IMR-90 (cell line): ENCODE measurements at regions not wholly inside any gene's neighbourhood (a gene's known extent, or its start where the extent isn't known, plus 50 kb on each side); places are given as distances from the start of the nearest gene placed in this dataset.

Source experiments
- ATAC-seq: fragments of 200-7000 bp; cut with Tn5 transposase; 2 replicates; pipeline ENCODE4 v1.9.1; 2020; ENCODE audit warnings: low read depth, mild to moderate bottlenecking, moderate library complexity
- BruUV-seq: library from RNA; stranded (reverse); fragments of 400-500 nt; replicated peaks from 2 replicates; lab custom pipeline; 2021; lab: Mats Ljungman, UMichigan
- CTCF ChIA-PET: fragments of 300-600 bp; formaldehyde crosslinking; extraction: SDS; loops from one replicate; lab custom pipeline; 2021; ENCODE audit warnings: antibody characterized with exemption; lab: Yijun Ruan, JAX
- POLR2A ChIA-PET: fragments of 300-600 bp; sonication (Branson Sonifier 250); formaldehyde crosslinking; loops from one replicate; lab custom pipeline; 2022; ENCODE audit warnings: antibody characterized with exemption; ENCODE audit not compliant: unreplicated experiment; lab: Charles Lee
- DNase-seq: peaks from one replicate; pipeline ENCODE4 v3.0.0; 2013
- H2AFZ ChIP-seq: replicated peaks from 2 replicates; pipeline ENCODE3; 2013; ENCODE audit warnings: low read length, mild to moderate bottlenecking; ENCODE audit not compliant: poor library complexity
- H2AK5ac ChIP-seq: 2 replicates; pipeline ENCODE4 v1.6.1; 2013; ENCODE audit warnings: low read depth, low read length, inconsistent platforms
- H2AK9ac ChIP-seq: replicated peaks from 2 replicates; pipeline ENCODE3; 2013; ENCODE audit warnings: mild to moderate bottlenecking, low read depth, low read length, moderate library complexity; ENCODE audit not compliant: poor library complexity
- H2BK120ac ChIP-seq: 2 replicates; pipeline ENCODE4 v1.6.1; 2013; ENCODE audit warnings: low read depth, low read length, inconsistent platforms
- H2BK15ac ChIP-seq: 3 replicates; pipeline ENCODE4 v1.6.1; 2013; ENCODE audit warnings: low read depth, low read length, inconsistent platforms
- H2BK20ac ChIP-seq: 2 replicates; pipeline ENCODE4 v1.6.1; 2013; ENCODE audit warnings: low read depth, mild to moderate bottlenecking, inconsistent platforms, low read length, moderate library complexity
- H2BK5ac ChIP-seq: 2 replicates; pipeline ENCODE4 v1.6.1; 2013; ENCODE audit warnings: mild to moderate bottlenecking, low read depth, low read length, inconsistent platforms; ENCODE audit not compliant: poor library complexity, severe bottlenecking
- H3K14ac ChIP-seq: replicated peaks from 2 replicates; pipeline ENCODE4 v1.6.1; 2013; ENCODE audit warnings: low read depth, low read length, inconsistent platforms
- H3K18ac ChIP-seq: 2 replicates; pipeline ENCODE4 v1.6.1; 2013; ENCODE audit warnings: low read depth, low read length, control low read depth
- H3K23ac ChIP-seq: 2 replicates; pipeline ENCODE4 v1.6.1; 2013; ENCODE audit warnings: low read depth, low read length, inconsistent platforms
- H3K27ac ChIP-seq: 2 replicates; pipeline ENCODE4 v1.5.1; 2013; ENCODE audit warnings: mild to moderate bottlenecking, control low read depth, low read length; ENCODE audit not compliant: insufficient read depth
- H3K27me3 ChIP-seq: 2 replicates; pipeline ENCODE4 v1.6.1; 2013; ENCODE audit warnings: low read length; ENCODE audit not compliant: control insufficient read depth, insufficient read depth
- H3K36me3 ChIP-seq: 2 replicates; pipeline ENCODE4 v1.6.1; 2013; ENCODE audit warnings: low read length, mixed read lengths; ENCODE audit not compliant: control insufficient read depth, insufficient read depth
- H3K4ac ChIP-seq: 2 replicates; pipeline ENCODE4 v1.6.1; 2013; ENCODE audit warnings: low read depth, low read length, inconsistent platforms
- H3K4me1 ChIP-seq: 2 replicates; pipeline ENCODE4 v1.6.1; 2013; ENCODE audit warnings: low read length, mixed read lengths; ENCODE audit not compliant: control insufficient read depth, insufficient read depth
- H3K4me2 ChIP-seq: 2 replicates; pipeline ENCODE4 v1.6.1; 2013; ENCODE audit warnings: low read depth, mild to moderate bottlenecking, control low read depth, low read length, moderate library complexity
- H3K4me3 ChIP-seq: 2 replicates; pipeline ENCODE4 v1.5.1; 2013; ENCODE audit warnings: low read depth, mild to moderate bottlenecking, control low read depth, low read length, moderate library complexity; ENCODE audit not compliant: insufficient read depth
- H3K56ac ChIP-seq: 2 replicates; pipeline ENCODE4 v1.6.1; 2013; ENCODE audit warnings: low read length, inconsistent platforms; ENCODE audit not compliant: insufficient read depth; ENCODE audit errors: extremely low read depth
- H3K79me1 ChIP-seq, 2 experiments: 2 replicates each; pipeline ENCODE4 v1.6.1; 2013; ENCODE audit warnings: low read length in 2 of 2, inconsistent platforms in 1 of 2, low read depth in 1 of 2
- H3K9ac ChIP-seq: 2 replicates; pipeline ENCODE4 v1.6.1; 2013; ENCODE audit warnings: low read depth, low read length, control low read depth
- H3K9me1 ChIP-seq: 2 replicates; pipeline ENCODE4 v1.6.1; 2013; ENCODE audit warnings: low read length, inconsistent platforms; ENCODE audit not compliant: insufficient read depth
- H3K9me3 ChIP-seq: 2 replicates; pipeline ENCODE4 v1.6.1; 2013; ENCODE audit warnings: low read length; ENCODE audit not compliant: control insufficient read depth, insufficient read depth
- H4K20me1 ChIP-seq: 2 replicates; pipeline ENCODE4 v1.6.1; 2013; ENCODE audit warnings: low read length, inconsistent platforms; ENCODE audit not compliant: insufficient read depth
- H4K5ac ChIP-seq: 2 replicates; pipeline ENCODE4 v1.6.1; 2013; ENCODE audit warnings: mild to moderate bottlenecking, low read depth, low read length, control low read depth
- H4K8ac ChIP-seq, 2 experiments: 2 replicates each; pipeline ENCODE4 v1.6.1; 2013; ENCODE audit warnings: low read depth in 2 of 2, low read length in 2 of 2, control low read depth in 1 of 2, inconsistent platforms in 1 of 2
- H4K91ac ChIP-seq: 2 replicates; pipeline ENCODE4 v1.6.1; 2013; ENCODE audit warnings: low read depth, low read length, inconsistent platforms; ENCODE audit not compliant: insufficient read depth
- RFX5 ChIP-seq: IDR thresholded peaks from 2 replicates; pipeline ENCODE4 v1.8.0; 2012; ENCODE audit warnings: low read depth, mild to moderate bottlenecking, low read length, moderate library complexity
- WGBS, 2 experiments: methylation state at CpG; one replicate each; pipeline versions ENCODE4 v1.1.5 to v1.1.7; 2013; ENCODE audit warnings: missing lambda C conversion rate in 2 of 2; ENCODE audit not compliant: insufficient read length in 1 of 2; ENCODE audit errors: extremely low coverage in 2 of 2; 5-methylcytosine and 5-hydroxymethylcytosine counted together
- dilution Hi-C: fragments of 300-500 bp; cut with HindIII; formaldehyde crosslinking; loops from one replicate; pipeline ENCODE4 v1.14.3; 2018; ENCODE audit warnings: low sequenced_read_pairs; ENCODE audit not compliant: unreplicated experiment
- in situ Hi-C: fragments of 300-500 bp; cut with MboI; formaldehyde crosslinking; loops from 3 replicates; pipeline ENCODE4 v1.14.3; 2019; ENCODE audit warnings: low sequenced_read_pairs, inconsistent platforms, mixed read lengths
- intact Hi-C: fragments of 100-400 bp; cut with micrococcal nuclease; formaldehyde crosslinking; loops from 2 replicates; pipeline ENCODE4 v1.10.0; 2022

DNA sequence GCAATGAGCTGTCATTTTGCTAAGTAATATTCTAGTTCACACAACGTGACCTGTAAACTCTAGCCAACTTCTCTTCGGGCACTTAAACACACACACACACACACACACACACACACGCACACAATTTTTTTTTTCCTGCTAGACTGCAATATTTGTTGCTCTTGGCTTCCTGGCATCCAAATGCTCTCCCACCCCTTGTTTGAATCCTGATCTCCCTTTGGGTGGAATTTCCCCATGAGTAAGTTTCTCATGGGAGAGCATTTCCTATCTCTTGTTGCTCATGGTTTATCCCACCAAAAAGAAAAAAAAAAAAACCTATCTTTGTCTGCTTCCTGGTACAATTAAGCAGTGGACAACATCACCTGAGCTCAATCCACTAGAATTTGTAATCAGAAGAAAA, 54.7 kb upstream of the TSLP start:
- H3K4me3 ChIP-seq: no peak overlapping the region
- H4K20me1 ChIP-seq: no peaks in the 10 kb centered on the region
- no peaks in the 10 kb centered on the region for H3K27me3 ChIP-seq
- 0 out of 3 replicates have a peak overlapping the region, but pooled peaks have one; percentile 34 for H2BK15ac ChIP-seq
- POLR2A ChIA-PET: interaction anchor here (0.5 to 0.6 kb wide), 2 partner anchors 16 to 82 kb away, joined by 3 to 5 read pairs; no protein-coding TSS in a partner anchor
- H3K27ac ChIP-seq: no peak overlapping the region
- H3K9ac ChIP-seq: no peak overlapping the region
- TF ChIP-seq RFX5: no peak
- BruUV-seq: no TSS peak
- no peak overlapping the region for H2AK5ac ChIP-seq
- H3K9me3 ChIP-seq: no peaks in the 10 kb centered on the region
- H3K79me1 ChIP-seq: no peaks in the 10 kb centered on the region
- H4K5ac ChIP-seq: no peak overlapping the region
- no peak overlapping the region for H4K91ac ChIP-seq
- no peak for ATAC-seq
- no peaks in the 10 kb centered on the region for H3K9me1 ChIP-seq
- H3K4ac ChIP-seq: peak overlapping the region; percentile 72; the same call in 1 of the 2 replicates
- no peaks in the 10 kb centered on the region; the same call in 1 of the 2 replicates for H3K4me1 ChIP-seq
- no peaks in the 10 kb centered on the region for H3K36me3 ChIP-seq
- in situ Hi-C loops (no loop called here), intact Hi-C loops (no loop called here), dilution Hi-C loops (no loop called here)
- H2AK9ac ChIP-seq: no peak overlapping the region
- H3K56ac ChIP-seq: no peak overlapping the region
- H2BK20ac ChIP-seq: peak overlapping the region; percentile 60
- H4K8ac ChIP-seq: no peak overlapping the region
- no peak overlapping the region for H3K23ac ChIP-seq
- no peak overlapping the region; the same call in 1 of the 2 replicates for H3K14ac ChIP-seq
- H2AFZ ChIP-seq: peak overlapping the region; percentile 69
- H3K4me2 ChIP-seq: no peak overlapping the region
- H2BK5ac ChIP-seq: no peak overlapping the region
- WGBS, 2 experiments: 54% methylated on average over 2 of the region's 3 CpGs; no CpG with 5 or more reads in 1 of the 2 experiments
- H3K18ac ChIP-seq: no peak overlapping the region
- peak; percentile 90 for DNase-seq
- CTCF ChIA-PET: no interaction called here
- H2BK120ac ChIP-seq: peak overlapping the region; percentile 49; the same call in 1 of the 2 replicates
